ENCODE measurements at regions not wholly inside any gene's neighbourhood (a gene's known extent, or its start where the extent isn't known, plus 50 kb on each side); places are given as distances from the start of the nearest gene placed in this dataset.

- TF ChIP-seq CTCF (conservative IDR thresholded peaks at IDR 0.05): no peak
- H3K27ac Mint-ChIP-seq (ENCODE audit: unreplicated experiment): no peak overlapping the region
- H3K4me1 Mint-ChIP-seq: peaks cover 3% of the 10 kb centered on the region
- H3K4me3 Mint-ChIP-seq: no peak overlapping the region
- no peak for DNase-seq (ENCODE audit: low read depth, low spot score)
- no peaks in the 10 kb centered on the region for H3K36me3 Mint-ChIP-seq (ENCODE audit: low read depth)
- H3K27me3 Mint-ChIP-seq (ENCODE audit: low read depth): no peaks in the 10 kb centered on the region
- H3K9me3 Mint-ChIP-seq: no peaks in the 10 kb centered on the region
These were observed 146.8 kb downstream of the TPRA1 start for GRCh38 chr3:127443581-127444375.

DNA sequence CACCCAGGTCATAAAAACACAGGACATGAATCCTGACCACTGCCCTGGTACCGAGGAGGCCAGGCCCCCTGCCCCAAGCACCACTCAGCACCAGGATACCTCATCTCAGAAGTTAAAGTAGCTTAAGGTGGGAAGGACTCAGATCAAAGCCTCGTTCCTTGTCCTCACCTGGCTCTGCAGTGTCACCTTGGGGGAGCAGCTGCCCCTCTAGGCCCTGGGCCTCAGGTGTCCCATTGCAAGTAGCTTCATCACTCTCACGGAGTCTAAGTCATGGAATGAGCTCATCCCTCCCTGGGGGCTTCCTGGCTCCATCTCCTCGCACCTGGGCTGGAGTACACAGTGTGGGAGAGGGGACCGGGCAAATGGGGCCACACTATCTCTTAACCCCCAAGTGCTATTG, 148.0 kb downstream of the TPRA1 start:
- no peak for DNase-seq (ENCODE audit: low read depth, low spot score)

DNA sequence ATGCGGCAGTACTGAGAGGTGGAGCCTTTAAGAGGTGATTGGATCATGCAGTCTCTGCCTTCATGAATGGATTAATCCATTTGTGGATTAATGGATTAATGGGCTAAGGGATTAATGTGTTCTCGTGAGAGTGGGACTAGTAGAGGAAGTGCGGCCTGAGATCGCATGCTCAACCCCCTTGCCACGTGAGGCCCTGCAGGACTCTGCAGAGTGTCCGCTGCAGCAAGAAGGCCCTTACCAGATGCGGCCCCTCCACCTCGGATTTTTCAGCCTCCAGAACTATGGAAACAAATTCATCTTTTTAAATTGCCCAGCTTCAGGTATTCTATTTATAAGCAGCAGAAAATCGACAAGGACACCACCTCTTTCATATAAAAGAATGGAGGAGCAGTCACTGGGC, 148.8 kb downstream of the TPRA1 start:
- DNase-seq (ENCODE audit: low read depth, low spot score): no peak
- Mint-ChIP-seq H3K36me3 (ENCODE audit: low read depth) (no peaks in the 10 kb centered on the region), H3K27me3 (ENCODE audit: low read depth) (no peaks in the 10 kb centered on the region), H3K9me3 (no peaks in the 10 kb centered on the region), H3K27ac (ENCODE audit: unreplicated experiment) (no peak overlapping the region), H3K4me1 (no peaks in the 10 kb centered on the region), H3K4me3 (no peak overlapping the region)
- TF ChIP-seq CTCF (conservative IDR thresholded peaks at IDR 0.05): no peak

More for the DNA sequence above, 148.0 kb downstream of the TPRA1 start:
- no peak overlapping the region for H3K27ac Mint-ChIP-seq (ENCODE audit: unreplicated experiment)
- TF ChIP-seq CTCF (conservative IDR thresholded peaks at IDR 0.05): no peak
- no peaks in the 10 kb centered on the region for H3K36me3 Mint-ChIP-seq (ENCODE audit: low read depth)
- H3K27me3 Mint-ChIP-seq (ENCODE audit: low read depth): no peaks in the 10 kb centered on the region
- H3K4me1 Mint-ChIP-seq: no peaks in the 10 kb centered on the region
- no peak overlapping the region for H3K4me3 Mint-ChIP-seq
- H3K9me3 Mint-ChIP-seq: no peaks in the 10 kb centered on the region

GRCh38 chr3:127440384-127440783, 150.1 kb downstream of the TPRA1 start:
- Mint-ChIP-seq H3K4me1 (no peaks in the 10 kb centered on the region), H3K36me3 (ENCODE audit: low read depth) (no peaks in the 10 kb centered on the region), H3K4me3 (no peak overlapping the region), H3K27ac (ENCODE audit: unreplicated experiment) (no peak overlapping the region), H3K9me3 (no peaks in the 10 kb centered on the region), H3K27me3 (ENCODE audit: low read depth) (peaks cover 3% of the 10 kb centered on the region)
- TF ChIP-seq CTCF (conservative IDR thresholded peaks at IDR 0.05): no peak
- no peak for DNase-seq (ENCODE audit: low read depth, low spot score)

- Mint-ChIP-seq H3K36me3 (ENCODE audit: low read depth) (no peaks in the 10 kb centered on the region), H3K27ac (ENCODE audit: unreplicated experiment) (no peak overlapping the region), H3K27me3 (ENCODE audit: low read depth) (peaks cover 3% of the 10 kb centered on the region), H3K4me3 (no peak overlapping the region), H3K9me3 (no peaks in the 10 kb centered on the region), H3K4me1 (no peaks in the 10 kb centered on the region)
- no peak for TF ChIP-seq CTCF (conservative IDR thresholded peaks at IDR 0.05)
- DNase-seq (ENCODE audit: low read depth, low spot score): no peak
These were observed 150.9 kb downstream of the TPRA1 start for GRCh38 chr3:127439621-127440020.
